ENCODE measurements at regions not wholly inside any gene's neighbourhood (a gene's known extent, or its start where the extent isn't known, plus 50 kb on each side); places are given as distances from the start of the nearest gene placed in this dataset.

GRCh38 chr1:115428256-115428655 is 90.2 kb upstream of the NGF start:
- TF ChIP-seq CTCF (IDR thresholded peaks at IDR 0.05) (no peak), POLR2A (IDR thresholded peaks at IDR 0.05) (no peak)
